K562 (cell line): ENCODE measurements at regions not wholly inside any gene's neighbourhood (a gene's known extent, or its start where the extent isn't known, plus 50 kb on each side); places are given as distances from the start of the nearest gene placed in this dataset.

Source experiments
- ATAC-seq: fragments of 200-7000 bp; cut with Tn5 transposase; 3 replicates; pipeline ENCODE4 v1.9.1; 2020; ENCODE audit warnings: moderate library complexity
- BruUV-seq: library from RNA; stranded (reverse); fragments of 400-500 nt; replicated peaks from 2 replicates; lab custom pipeline; 2021; lab: Mats Ljungman, UMichigan
- CTCF ChIA-PET: fragments of 300-600 bp; formaldehyde crosslinking; extraction: SDS; loops from one replicate; lab custom pipeline; 2021; ENCODE audit warnings: low intra/inter-chr PET ratio; lab: Yijun Ruan, JAX
- POLR2A ChIA-PET: fragments of 300-600, 350-650 bp; sonication (Branson Sonifier 250); formaldehyde crosslinking; extraction: SDS; loops from one replicate; lab custom pipeline; 2021; ENCODE audit warnings: antibody characterized with exemption, inconsistent platforms; lab: Yijun Ruan, JAX
- DNase-seq, 4 experiments: peaks; one replicate each; pipeline versions ENCODE4 v3.0.0 to v3.0.0-alpha.2; 2011 to 2018; ENCODE audit warnings: low spot score in 3 of 4, mixed read lengths in 3 of 4; ENCODE audit errors: extremely low read depth in 1 of 4
- FAIRE-seq: peaks from 2 replicates; lab custom pipeline; 2011; peaks lifted over from hg19 to GRCh38; lab: Jason Lieb, UNC
- H2AFZ ChIP-seq: 2 replicates; pipeline ENCODE4 v1.6.0; 2011; ENCODE audit warnings: low read depth, low read length, control low read depth, inconsistent platforms
- H3K27ac ChIP-seq: fragments of 200-600 bp; 3 replicates; pipeline ENCODE4 v1.8.0; 2011; ENCODE audit warnings: low read depth, mild to moderate bottlenecking, control low read depth, inconsistent platforms, low read length, moderate library complexity, mixed read lengths; ENCODE audit errors: extremely low read depth
- H3K27me3 ChIP-seq, 2 experiments: fragments of 300-600 bp in 1 of 2; 2 replicates in 1 of 2; 3 replicates in 1 of 2; pipeline versions ENCODE4 v1.6.0 to v1.8.0; 2011; ENCODE audit warnings: inconsistent platforms in 2 of 2, low read length in 2 of 2, mild to moderate bottlenecking in 1 of 2, mixed read lengths in 1 of 2, moderate library complexity in 1 of 2; ENCODE audit not compliant: control insufficient read depth in 2 of 2, insufficient read depth in 2 of 2
- H3K36me3 ChIP-seq: fragments of 300-600 bp; 3 replicates; pipeline ENCODE4 v1.8.0; 2011; ENCODE audit warnings: mild to moderate bottlenecking, low read length, inconsistent platforms; ENCODE audit not compliant: control insufficient read depth, insufficient read depth
- H3K4me1 ChIP-seq, 2 experiments: fragments of 200-600 bp in 1 of 2; replicated peaks in 1 of 2; 2 replicates in 1 of 2; 3 replicates in 1 of 2; pipeline versions ENCODE4 v1.5.1 to v1.8.0; 2011; ENCODE audit warnings: inconsistent platforms in 2 of 2, low read length in 2 of 2, mild to moderate bottlenecking in 1 of 2, mixed read lengths in 1 of 2, moderate library complexity in 1 of 2; ENCODE audit not compliant: control insufficient read depth in 2 of 2, insufficient read depth in 2 of 2
- H3K4me2 ChIP-seq: 2 replicates; pipeline ENCODE4 v1.6.1; 2011; ENCODE audit warnings: low read length, control low read depth, inconsistent platforms, mixed read lengths; ENCODE audit not compliant: insufficient read depth
- H3K4me3 ChIP-seq: fragments of 200-600 bp; sonication (generic), shearing (Covaris generic); 2 replicates; pipeline ENCODE4 v1.5.1; 2016; ENCODE audit warnings: control low read depth, inconsistent platforms
- H3K79me2 ChIP-seq: fragments of 200-600 bp; 3 replicates; pipeline ENCODE4 v1.8.0; 2011; ENCODE audit warnings: low read length, inconsistent platforms; ENCODE audit not compliant: control insufficient read depth, insufficient read depth
- H3K9ac ChIP-seq, 2 experiments: 2 replicates each; pipeline versions ENCODE4 v1.6.0 to v1.6.1; 2011; ENCODE audit warnings: low read depth in 2 of 2, low read length in 2 of 2, control low read depth in 1 of 2, inconsistent platforms in 1 of 2, mild to moderate bottlenecking in 1 of 2, mixed read lengths in 1 of 2; ENCODE audit not compliant: insufficient read depth in 1 of 2
- H3K9me1 ChIP-seq: one replicate; pipeline ENCODE4 v1.6.0; 2011; ENCODE audit warnings: inconsistent platforms, mild to moderate bottlenecking, low read length, moderate library complexity; ENCODE audit not compliant: control insufficient read depth, insufficient read depth
- H3K9me3 ChIP-seq: replicated peaks from 2 replicates; pipeline ENCODE4 v1.5.1; 2011; ENCODE audit warnings: low read depth, low read length, inconsistent platforms; ENCODE audit not compliant: control insufficient read depth, insufficient read depth
- H4K20me1 ChIP-seq: replicated peaks from 2 replicates; pipeline ENCODE4 v1.6.1; 2011; ENCODE audit warnings: low read length, inconsistent platforms, mixed read lengths; ENCODE audit not compliant: control insufficient read depth, insufficient read depth
- DDX20 ChIP-seq: fragments of 450-650 bp; IDR thresholded peaks from 2 replicates; pipeline ENCODE4 v1.6.1; 2016; ENCODE audit warnings: missing genetic modification characterization, low read depth, mild to moderate bottlenecking, missing compliant biosample characterization, moderate library complexity
- FOXM1 ChIP-seq, 2 experiments: fragments of 450-650 bp in 1 of 2; sonication (generic) in 1 of 2; formaldehyde crosslinking in 1 of 2; IDR thresholded peaks; 2 replicates each; pipeline versions ENCODE4 v1.6.1 to v1.9.0; 2017 to 2022; ENCODE audit warnings: low read depth in 2 of 2, mild to moderate bottlenecking in 2 of 2, missing genetic modification reagents in 1 of 2, moderate library complexity in 1 of 2
- ILF3 ChIP-seq: fragments of 450-650 bp; IDR thresholded peaks from 2 replicates; pipeline ENCODE4 v1.6.1; 2018; ENCODE audit warnings: antibody characterized with exemption, mild to moderate bottlenecking, moderate library complexity, borderline replicate concordance
- KLF13 ChIP-seq: fragments of 450-650 bp; IDR thresholded peaks from 2 replicates; pipeline ENCODE4 v1.6.1; 2016; ENCODE audit warnings: missing genetic modification characterization, low read depth, mild to moderate bottlenecking, missing compliant biosample characterization, moderate library complexity, borderline replicate concordance
- SREBF2 ChIP-seq: sonication (generic); formaldehyde crosslinking; IDR thresholded peaks from 2 replicates; pipeline ENCODE4 v1.4.0; 2020; ENCODE audit warnings: mild to moderate bottlenecking, missing genetic modification reagents
- ZKSCAN8 ChIP-seq: fragments of 200-800 bp; sonication (Bioruptor generic); IDR thresholded peaks from 2 replicates; pipeline ENCODE4 v1.6.1; 2016; ENCODE audit warnings: missing genetic modification characterization, missing compliant biosample characterization
- WGBS: fragments of 100-300 bp; shearing (Covaris generic); methylation state at CpG from one replicate; pipeline ENCODE4 v1.1.6; 2016; ENCODE audit warnings: low coverage, mixed read lengths; ENCODE audit not compliant: insufficient coverage; ENCODE audit errors: missing lambda C conversion rate; 5-methylcytosine and 5-hydroxymethylcytosine counted together
- in situ Hi-C: fragments of 300-500 bp; cut with MboI; formaldehyde crosslinking; loops from 4 replicates; pipeline ENCODE4 v1.15.0; 2018; ENCODE audit warnings: inconsistent platforms, mixed read lengths
- intact Hi-C: fragments of 100-400 bp; cut with micrococcal nuclease; formaldehyde crosslinking; loops from 2 replicates; pipeline ENCODE4 v1.14.2; 2022

- Histone ChIP-seq H3K36me3 (no peaks in the 10 kb centered on the region), H3K79me2 (no peaks in the 10 kb centered on the region), H3K27me3 (no peaks in the 10 kb centered on the region), H4K20me1 (no peaks in the 10 kb centered on the region; the same call in 1 of the 2 replicates), H3K9me3 (no peaks in the 10 kb centered on the region), H3K4me3 (no peak overlapping the region), H3K27ac (no peak overlapping the region), H3K4me1 (peaks cover 14 to 20% of the 10 kb centered on the region in 2 experiments; a peak in 4 of 5 replicates), H2AFZ (no peak overlapping the region), H3K9ac (no peak overlapping the region), H3K4me2 (no peak overlapping the region), H3K9me1 (no peaks in the 10 kb centered on the region)
- WGBS: 71% methylated on average over 3 of the region's 3 CpGs
- BruUV-seq: no TSS peak
- POLR2A ChIA-PET: interaction anchor here (0.9 kb wide), 1 partner anchor 83 kb away, joined by 4 read pairs; no protein-coding TSS in a partner anchor
- intact Hi-C loops (loop anchor here (5.0 kb wide), 1 partner anchor 38 kb away; no protein-coding TSS in a partner anchor), in situ Hi-C loops (no loop called here)
- FAIRE-seq (no peak), ATAC-seq (no peak), DNase-seq (no peak)
- TF ChIP-seq ZKSCAN8 (CRISPR knock-in tag): peak; percentile 94
- no peak for TF ChIP-seq ILF3
- TF ChIP-seq DDX20 (tag): no peak
- TF ChIP-seq KLF13 (tag): no peak
- no peak for TF ChIP-seq FOXM1 (IDR thresholded peaks at IDR 0.05; ENCODE audit: low read depth)
- TF ChIP-seq FOXM1 (CRISPR knock-in tag; IDR thresholded peaks at IDR 0.05; ENCODE audit: low read depth): no peak
- no peak for TF ChIP-seq SREBF2
- CTCF ChIA-PET: no interaction called here
Observed at GRCh38 chr20:36099106-36099505, 55.4 kb upstream of the EPB41L1 start.
